Testis (tissue), 2 donors: ENCODE measurements at regions not wholly inside any gene's neighbourhood (a gene's known extent, or its start where the extent isn't known, plus 50 kb on each side); places are given as distances from the start of the nearest gene placed in this dataset.
"Not testable (repeated sequence)": the region's sequence is repeated elsewhere in the genome, so short reads cannot be mapped to it uniquely, and the experiment has no call there.

Source experiments
- DNase-seq: peaks from one replicate; pipeline ENCODE4 v3.0.0-alpha.2; 2019
- H3K27ac ChIP-seq, 2 donors: fragments of 200-600 bp; sonication (generic); one replicate each; pipeline ENCODE4 v1.5.1; 2019
- H3K27me3 ChIP-seq: fragments of 200-600 bp; sonication (generic); one replicate; pipeline ENCODE4 v1.5.1; 2019
- H3K36me3 ChIP-seq: fragments of 200-600 bp; sonication (generic); one replicate; pipeline ENCODE4 v1.5.1; 2017; ENCODE audit warnings: low read depth; ENCODE audit errors: missing control alignments
- H3K4me1 ChIP-seq: fragments of 200-600 bp; sonication (generic); one replicate; pipeline ENCODE4 v1.5.1; 2019
- H3K4me3 ChIP-seq, 2 donors: fragments of 200-600 bp; sonication (generic); one replicate each; pipeline ENCODE4 v1.5.1; 2017 to 2019
- H3K9me3 ChIP-seq: fragments of 200-600 bp; sonication (generic); one replicate; pipeline ENCODE4 v1.5.1; 2017
- POLR2A ChIP-seq: fragments of 450-650 bp; IDR thresholded peaks from one replicate; pipeline ENCODE4 v1.6.1; 2017; ENCODE audit warnings: antibody characterized with exemption, mild to moderate bottlenecking, moderate library complexity
- WGBS, 2 donors: methylation state at CpG; one replicate each; pipeline ENCODE4 v1.1.5; 2018; 5-methylcytosine and 5-hydroxymethylcytosine counted together
- intact Hi-C: fragments of 100-400 bp; cut with DNase I; formaldehyde crosslinking; loops from one replicate; pipeline ENCODE4 v1.15.1; 2023; ENCODE audit warnings: low total_unique reads
- TF ChIP-seq, protein P1 (sequence below), 3 experiments: fragments of 450-650 bp in 2 of 3; fragments of 200-600 bp in 1 of 3; sonication (generic) in 1 of 3; IDR thresholded peaks; one replicate each; pipeline ENCODE4 v1.5.1; 2016 to 2019; ENCODE audit warnings: antibody characterized with exemption in 3 of 3, mild to moderate bottlenecking in 2 of 3, moderate library complexity in 1 of 3

DNA sequence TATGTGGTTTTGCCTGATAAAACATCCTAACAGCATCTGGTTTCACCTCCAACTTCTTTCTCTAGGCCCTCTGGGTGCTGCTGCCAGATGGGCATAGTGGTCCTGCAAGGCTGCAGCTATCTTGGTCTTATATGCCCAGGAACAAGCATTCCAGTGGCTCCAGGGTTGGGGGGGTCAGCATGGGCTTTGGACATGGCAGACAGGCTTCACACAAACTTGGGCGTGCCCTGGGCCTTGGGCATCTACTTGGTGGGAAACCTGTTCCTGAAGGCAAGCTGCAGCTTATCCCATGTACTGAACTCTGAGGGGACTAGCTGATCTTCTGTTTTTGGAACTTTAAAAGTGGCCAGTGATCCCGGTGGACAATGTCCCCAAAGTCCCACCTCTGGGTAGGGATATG, 54.9 kb upstream of the ZNF678 start:
- 83 to 100% methylated on average over 1 to 2 of the region's 2 CpGs for WGBS, 2 donors
- Histone ChIP-seq H3K9me3 (no peaks in the 10 kb centered on the region), H3K27me3 (no peaks in the 10 kb centered on the region), H3K36me3 (no peaks in the 10 kb centered on the region), H3K4me1 (no peaks in the 10 kb centered on the region), H3K27ac (no peak overlapping the region), H3K4me3 (no peak overlapping the region)
- intact Hi-C loops = no loop called here
- no peak for DNase-seq
- no peak for TF ChIP-seq POLR2A
- TF ChIP-seq, protein P1, sequence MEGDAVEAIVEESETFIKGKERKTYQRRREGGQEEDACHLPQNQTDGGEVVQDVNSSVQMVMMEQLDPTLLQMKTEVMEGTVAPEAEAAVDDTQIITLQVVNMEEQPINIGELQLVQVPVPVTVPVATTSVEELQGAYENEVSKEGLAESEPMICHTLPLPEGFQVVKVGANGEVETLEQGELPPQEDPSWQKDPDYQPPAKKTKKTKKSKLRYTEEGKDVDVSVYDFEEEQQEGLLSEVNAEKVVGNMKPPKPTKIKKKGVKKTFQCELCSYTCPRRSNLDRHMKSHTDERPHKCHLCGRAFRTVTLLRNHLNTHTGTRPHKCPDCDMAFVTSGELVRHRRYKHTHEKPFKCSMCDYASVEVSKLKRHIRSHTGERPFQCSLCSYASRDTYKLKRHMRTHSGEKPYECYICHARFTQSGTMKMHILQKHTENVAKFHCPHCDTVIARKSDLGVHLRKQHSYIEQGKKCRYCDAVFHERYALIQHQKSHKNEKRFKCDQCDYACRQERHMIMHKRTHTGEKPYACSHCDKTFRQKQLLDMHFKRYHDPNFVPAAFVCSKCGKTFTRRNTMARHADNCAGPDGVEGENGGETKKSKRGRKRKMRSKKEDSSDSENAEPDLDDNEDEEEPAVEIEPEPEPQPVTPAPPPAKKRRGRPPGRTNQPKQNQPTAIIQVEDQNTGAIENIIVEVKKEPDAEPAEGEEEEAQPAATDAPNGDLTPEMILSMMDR (IDR thresholded peaks at IDR 0.05) = no peak

DNA sequence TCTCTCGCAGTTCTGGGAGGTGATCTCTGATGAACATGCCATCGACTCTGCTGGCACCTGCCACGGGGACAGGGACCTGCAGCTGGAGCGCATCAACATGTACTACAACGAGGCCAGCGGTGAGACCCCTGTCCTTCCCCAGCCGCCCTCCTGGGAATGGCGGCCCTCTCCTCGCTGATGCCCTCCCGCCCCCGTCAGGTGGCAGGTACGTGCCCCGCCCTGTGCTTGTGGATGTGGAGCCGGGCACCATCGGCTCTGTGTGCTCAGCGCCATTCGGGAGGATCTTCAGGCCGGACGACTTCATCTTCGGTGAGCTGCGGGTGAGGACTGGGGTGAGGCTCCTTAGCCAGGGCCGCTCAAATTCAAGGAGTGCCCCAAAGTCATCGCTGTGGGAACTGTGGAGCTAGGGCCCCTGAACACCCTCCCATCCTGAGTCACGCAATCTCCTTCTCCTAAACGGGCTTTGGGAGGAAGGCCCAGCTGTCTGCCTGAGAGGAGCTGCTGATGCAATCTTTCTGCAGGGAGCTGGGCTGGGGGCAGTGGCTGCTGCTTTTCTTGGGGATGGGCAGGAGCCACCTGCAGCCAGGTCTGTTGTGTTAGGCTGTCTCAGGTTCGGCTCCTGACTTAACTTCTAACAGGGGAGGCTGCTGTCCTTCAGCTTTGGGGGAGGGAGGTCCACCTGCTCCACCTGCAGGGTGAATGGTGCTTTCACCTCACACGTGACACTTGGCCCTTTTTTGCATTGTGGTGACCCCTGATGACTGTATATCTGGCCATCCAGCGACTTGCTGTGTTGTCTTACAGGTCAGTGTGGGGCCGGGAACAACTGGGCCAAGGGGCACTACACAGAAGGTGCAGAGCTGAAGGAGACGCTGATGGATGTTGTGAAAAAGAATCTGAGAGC, 56.6 kb upstream of the ZNF678 start:
- intact Hi-C loops, DNase-seq, H3K36me3 ChIP-seq, H3K9me3 ChIP-seq, H3K4me1 ChIP-seq, H3K27me3 ChIP-seq, H3K4me3 ChIP-seq, H3K27ac ChIP-seq: not testable (repeated sequence)
- WGBS, 2 donors = 86% methylated on average over 7 of the region's 30 CpGs; no CpG with 5 or more reads in 1 of the 2 donors

DNA sequence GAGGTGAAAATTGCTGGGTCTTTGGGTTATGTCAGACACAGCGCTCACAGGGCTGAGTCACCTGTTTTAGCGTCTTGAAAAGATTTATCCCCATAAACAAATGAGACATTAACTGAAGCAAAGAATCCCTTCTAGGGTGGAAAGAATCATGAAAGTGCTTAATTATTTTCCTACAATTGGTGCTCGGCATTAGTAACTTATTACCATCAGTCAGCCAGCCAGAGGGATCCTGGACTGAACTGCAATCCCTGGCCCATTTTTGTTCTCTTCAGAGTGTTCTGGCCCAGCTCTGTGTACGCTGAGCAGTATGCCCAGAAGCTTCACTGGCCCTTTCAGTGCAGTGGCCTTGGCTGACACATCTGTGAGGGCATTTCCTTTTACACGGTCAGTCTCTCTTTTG, 67.3 kb upstream of the ZNF678 start:
- H3K27ac ChIP-seq, H3K4me3 ChIP-seq, H3K36me3 ChIP-seq, DNase-seq, H3K4me1 ChIP-seq, H3K27me3 ChIP-seq, H3K9me3 ChIP-seq, intact Hi-C loops: not testable (repeated sequence)
- 95% methylated on average over 3 of the region's 5 CpGs; no CpG with 5 or more reads in 1 of the 2 donors for WGBS, 2 donors

DNA sequence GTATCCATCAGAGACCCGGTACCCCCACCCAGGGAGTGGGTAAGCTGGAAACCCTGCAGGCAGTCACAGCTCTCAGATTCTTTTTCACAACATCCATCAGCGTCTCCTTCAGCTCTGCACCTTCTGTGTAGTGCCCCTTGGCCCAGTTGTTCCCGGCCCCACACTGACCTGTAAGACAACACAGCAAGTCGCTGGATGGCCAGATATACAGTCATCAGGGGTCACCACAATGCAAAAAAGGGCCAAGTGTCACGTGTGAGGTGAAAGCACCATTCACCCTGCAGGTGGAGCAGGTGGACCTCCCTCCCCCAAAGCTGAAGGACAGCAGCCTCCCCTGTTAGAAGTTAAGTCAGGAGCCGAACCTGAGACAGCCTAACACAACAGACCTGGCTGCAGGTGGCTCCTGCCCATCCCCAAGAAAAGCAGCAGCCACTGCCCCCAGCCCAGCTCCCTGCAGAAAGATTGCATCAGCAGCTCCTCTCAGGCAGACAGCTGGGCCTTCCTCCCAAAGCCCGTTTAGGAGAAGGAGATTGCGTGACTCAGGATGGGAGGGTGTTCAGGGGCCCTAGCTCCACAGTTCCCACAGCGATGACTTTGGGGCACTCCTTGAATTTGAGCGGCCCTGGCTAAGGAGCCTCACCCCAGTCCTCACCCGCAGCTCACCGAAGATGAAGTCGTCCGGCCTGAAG, 69.3 kb upstream of the ZNF678 start:
- H3K4me1 ChIP-seq, H3K9me3 ChIP-seq, H3K27ac ChIP-seq, DNase-seq, H3K27me3 ChIP-seq, H3K36me3 ChIP-seq, H3K4me3 ChIP-seq, intact Hi-C loops: not testable (repeated sequence)
- 38 to 55% methylated on average over 2 of the region's 14 CpGs for WGBS, 2 donors

DNA sequence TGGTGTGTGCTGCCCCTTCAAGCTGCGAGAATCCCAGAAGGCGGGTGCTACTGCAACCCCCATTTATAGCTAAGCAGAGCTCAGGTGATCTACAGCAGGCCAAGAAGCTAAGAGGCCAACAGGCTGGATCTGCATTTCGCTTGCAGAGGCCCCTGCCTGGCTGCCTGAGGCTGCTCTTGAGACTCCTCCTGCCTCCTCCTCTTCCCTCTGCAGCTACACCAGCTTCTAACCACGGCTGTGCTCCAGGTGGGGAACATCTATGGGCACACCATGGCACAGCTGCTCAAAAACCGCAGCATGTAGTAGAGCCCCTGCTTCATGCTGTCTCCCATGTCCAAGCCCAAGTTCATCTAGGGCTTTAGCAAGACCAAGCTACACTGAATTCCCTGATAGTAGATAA, 72.9 kb upstream of the ZNF678 start:
- WGBS, 2 donors = 89 to 90% methylated on average over 5 of the region's 5 CpGs
- TF ChIP-seq, protein P1 (IDR thresholded peaks at IDR 0.05) = no peak
- no peak for TF ChIP-seq POLR2A
- DNase-seq = no peak

DNA sequence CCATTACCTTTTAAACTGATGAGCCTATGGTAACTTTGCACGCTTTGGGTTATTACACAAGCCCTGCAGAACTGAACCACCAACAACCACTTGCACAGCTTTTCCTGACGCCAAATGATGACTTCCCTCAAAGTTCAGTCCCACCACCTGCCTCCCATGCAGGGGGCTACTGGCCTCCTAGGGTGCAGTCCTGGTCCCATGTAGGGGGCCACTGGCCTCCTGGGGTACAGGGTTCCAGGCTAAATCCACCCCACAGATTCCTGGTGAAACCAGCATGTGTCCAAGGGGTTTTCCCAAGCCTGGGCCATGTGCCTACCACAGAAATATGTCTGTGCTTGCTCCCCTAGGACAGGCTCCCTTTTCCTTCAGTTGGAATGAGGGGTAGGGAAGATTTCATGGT, 73.4 kb upstream of the ZNF678 start:
- H3K36me3 ChIP-seq = no peaks in the 10 kb centered on the region
- intact Hi-C loops = no loop called here
- TF ChIP-seq, protein P1 (IDR thresholded peaks at IDR 0.05) = no peak
- no peaks in the 10 kb centered on the region for H3K4me1 ChIP-seq
- H3K4me3 ChIP-seq = no peak overlapping the region
- no peaks in the 10 kb centered on the region for H3K9me3 ChIP-seq
- DNase-seq = no peak
- H3K27me3 ChIP-seq = no peaks in the 10 kb centered on the region
- H3K27ac ChIP-seq = no peak overlapping the region
- 94 to 100% methylated on average over 2 of the region's 2 CpGs for WGBS, 2 donors

More for the DNA sequence above, 72.9 kb upstream of the ZNF678 start:
- Histone ChIP-seq H3K36me3 (no peaks in the 10 kb centered on the region), H3K9me3 (no peaks in the 10 kb centered on the region), H3K27ac (no peak overlapping the region), H3K27me3 (no peaks in the 10 kb centered on the region), H3K4me1 (no peaks in the 10 kb centered on the region), H3K4me3 (no peak overlapping the region)
- intact Hi-C loops = no loop called here
